Neural progenitor cell (in vitro differentiated cells): ENCODE measurements at regions not wholly inside any gene's neighbourhood (a gene's known extent, or its start where the extent isn't known, plus 50 kb on each side); places are given as distances from the start of the nearest gene placed in this dataset.

ENCODE experiments used
- DNase-seq: peaks from one replicate; pipeline ENCODE4 v3.0.0-alpha.2; 2016; ENCODE audit warnings: low spot score
- H2AFZ ChIP-seq: fragments of 200-600 bp; sonication (generic); replicated peaks from 2 replicates; pipeline ENCODE4 v1.6.1; 2016; ENCODE audit warnings: antibody characterized with exemption
- H3F3A ChIP-seq: fragments of 200-600 bp; sonication (generic); 2 replicates; pipeline ENCODE4 v1.6.1; 2016; ENCODE audit warnings: antibody characterized with exemption, low read depth
- H3K27ac ChIP-seq: fragments of 200-600 bp; sonication (generic); 2 replicates; pipeline ENCODE4 v1.5.1; 2016; ENCODE audit warnings: mild to moderate bottlenecking
- H3K27me3 ChIP-seq: fragments of 200-600 bp; sonication (generic); 2 replicates; pipeline ENCODE4 v1.6.1; 2016; ENCODE audit warnings: mild to moderate bottlenecking, moderate library complexity
- H3K36me3 ChIP-seq: fragments of 200-600 bp; sonication (generic); 2 replicates; pipeline ENCODE4 v1.5.1; 2016
- H3K4me1 ChIP-seq: fragments of 200-600 bp; sonication (generic); 2 replicates; pipeline ENCODE4 v1.6.1; 2016; ENCODE audit warnings: mixed run types
- H3K4me2 ChIP-seq: fragments of 200-600 bp; sonication (generic); 2 replicates; pipeline ENCODE4 v1.6.1; 2016
- H3K4me3 ChIP-seq: fragments of 200-600 bp; sonication (generic); 2 replicates; pipeline ENCODE4 v1.5.1; 2016
- H3K79me2 ChIP-seq: fragments of 200-600 bp; sonication (generic); 2 replicates; pipeline ENCODE4 v1.6.1; 2016; ENCODE audit warnings: low read depth
- H3K9ac ChIP-seq: fragments of 200-600 bp; sonication (generic); 2 replicates; pipeline ENCODE4 v1.6.1; 2016
- H3K9me3 ChIP-seq: fragments of 200-600 bp; sonication (generic); 2 replicates; pipeline ENCODE4 v1.5.1; 2016; ENCODE audit warnings: low read depth
- H4K20me1 ChIP-seq: fragments of 200-600 bp; sonication (generic); 2 replicates; pipeline ENCODE4 v1.6.1; 2016; ENCODE audit warnings: low read depth
- H3K27ac Mint-ChIP-seq: 3 replicates; pipeline ENCODE4 v1.8.0; 2021; ENCODE audit warnings: mixed read lengths
- H3K27me3 Mint-ChIP-seq: 2 replicates; pipeline ENCODE4 v1.8.0; 2022; ENCODE audit warnings: low read depth, mild to moderate bottlenecking, inconsistent platforms, moderate library complexity, mixed read lengths; ENCODE audit not compliant: insufficient read depth
- H3K36me3 Mint-ChIP-seq: 3 replicates; pipeline ENCODE4 v1.8.0; 2021; ENCODE audit warnings: mixed read lengths
- H3K4me1 Mint-ChIP-seq: 3 replicates; pipeline ENCODE4 v1.8.0; 2021; ENCODE audit warnings: mixed read lengths
- H3K4me3 Mint-ChIP-seq: 3 replicates; pipeline ENCODE4 v1.8.0; 2021; ENCODE audit warnings: mild to moderate bottlenecking, moderate library complexity, mixed read lengths
- H3K9me3 Mint-ChIP-seq: 3 replicates; pipeline ENCODE4 v1.8.0; 2020; ENCODE audit warnings: mixed read lengths
- CTCF ChIP-seq: fragments of 200-600 bp; sonication (generic); IDR thresholded peaks from 2 replicates; pipeline ENCODE4 v1.5.1; 2017; ENCODE audit warnings: antibody characterized with exemption, mild to moderate bottlenecking
- EZH2 ChIP-seq: fragments of 200-600 bp; sonication (generic); IDR thresholded peaks from 2 replicates; pipeline ENCODE4 v1.6.1; 2017; ENCODE audit warnings: antibody characterized with exemption, mild to moderate bottlenecking, moderate library complexity
- EZH2phosphoT487 ChIP-seq: fragments of 200-600 bp; sonication (generic); IDR thresholded peaks from 2 replicates; pipeline ENCODE4 v1.6.1; 2017; ENCODE audit warnings: antibody characterized with exemption

DNA sequence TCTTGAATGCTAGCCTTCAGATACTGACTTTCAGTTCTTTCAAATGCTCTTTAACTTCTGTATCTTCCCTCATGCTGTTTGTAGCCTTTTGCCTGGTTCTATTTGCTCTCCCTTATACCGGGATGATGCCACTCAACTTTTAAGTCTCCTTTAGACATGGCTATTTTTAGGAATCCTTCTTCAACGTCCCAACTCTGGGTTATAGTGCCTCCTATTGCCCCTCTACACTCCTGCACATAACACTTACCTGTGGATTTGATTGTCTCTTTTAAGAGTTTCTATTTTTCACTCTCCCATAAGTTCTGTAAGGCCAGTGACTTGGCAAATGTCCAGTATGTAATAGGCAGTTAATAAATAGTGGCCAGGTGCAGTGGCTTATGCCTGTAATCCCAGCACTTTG is 343.0 kb downstream of the KLF5 start:
- no peaks in the 10 kb centered on the region for H3K36me3 ChIP-seq
- peaks cover 12% of the 10 kb centered on the region for H3K4me1 ChIP-seq
- H3K79me2 ChIP-seq, result no peaks in the 10 kb centered on the region
- peaks cover 6% of the 10 kb centered on the region for H3F3A ChIP-seq
- H3K36me3 Mint-ChIP-seq, result no peaks in the 10 kb centered on the region
- no peak overlapping the region for H3K27ac Mint-ChIP-seq
- peaks cover under 1% of the 10 kb centered on the region for H3K4me1 Mint-ChIP-seq
- no peak overlapping the region for H3K9ac ChIP-seq
- no peak overlapping the region for H2AFZ ChIP-seq
- H3K4me2 ChIP-seq, result no peak overlapping the region
- H3K4me3 Mint-ChIP-seq, result no peak overlapping the region
- H3K27me3 ChIP-seq, result no peaks in the 10 kb centered on the region
- H3K9me3 Mint-ChIP-seq, result no peaks in the 10 kb centered on the region
- no peaks in the 10 kb centered on the region for H3K9me3 ChIP-seq
- no peaks in the 10 kb centered on the region for H4K20me1 ChIP-seq
- peak; percentile 41 for TF ChIP-seq CTCF
- TF ChIP-seq EZH2, result no peak
- no peak for TF ChIP-seq EZH2phosphoT487
- H3K27ac ChIP-seq, result no peak overlapping the region
- DNase-seq, result no peak
- H3K4me3 ChIP-seq, result no peak overlapping the region
- no peaks in the 10 kb centered on the region for H3K27me3 Mint-ChIP-seq

DNA sequence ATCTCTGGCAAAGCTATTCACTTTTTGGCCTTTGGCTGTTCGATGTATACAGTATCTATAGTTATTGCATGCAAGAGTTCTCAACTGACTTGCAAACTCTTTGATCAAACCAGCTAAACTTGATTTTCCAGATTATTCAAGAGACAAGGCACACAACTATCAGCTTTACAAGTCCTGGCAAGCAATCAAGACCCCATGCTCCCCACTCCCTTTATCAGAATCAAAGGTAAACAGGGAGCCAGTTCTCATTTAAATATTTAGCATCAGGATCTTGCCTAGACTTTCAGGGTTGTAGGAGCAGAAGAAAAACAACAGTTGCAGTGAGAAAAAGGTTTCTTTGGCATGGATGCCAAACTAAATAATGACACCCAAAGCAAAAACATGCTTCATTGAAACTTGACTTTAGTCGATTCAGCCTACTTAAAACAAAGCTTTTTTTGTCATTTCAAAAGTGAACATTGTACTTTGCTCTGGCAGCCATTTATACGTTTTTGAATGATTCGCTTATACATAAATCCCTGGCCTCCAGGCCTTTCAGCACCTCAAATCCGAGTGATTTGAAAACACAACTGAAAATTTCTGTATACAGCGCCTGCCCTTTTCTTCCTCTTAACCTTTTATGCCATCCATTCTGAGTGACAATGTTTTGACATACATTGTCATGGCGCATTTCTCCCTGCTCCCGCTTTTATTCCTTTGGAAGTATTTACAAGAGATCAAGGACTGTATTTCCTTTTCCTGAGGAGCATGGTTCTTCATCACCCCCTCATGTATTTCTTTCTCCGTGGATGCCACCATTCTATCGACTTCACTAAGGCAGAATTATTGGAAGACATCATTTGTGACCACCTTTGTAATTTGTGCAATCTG is 340.8 kb downstream of the KLF5 start:
- H3K4me2 ChIP-seq, result no peak overlapping the region
- no peaks in the 10 kb centered on the region for H4K20me1 ChIP-seq
- no peak overlapping the region for H2AFZ ChIP-seq
- H3K27ac Mint-ChIP-seq, result no peak overlapping the region
- H3K36me3 ChIP-seq, result no peaks in the 10 kb centered on the region
- peaks cover 7% of the 10 kb centered on the region for H3K4me1 Mint-ChIP-seq
- H3K9me3 ChIP-seq, result no peaks in the 10 kb centered on the region
- no peak overlapping the region for H3K27ac ChIP-seq
- no peak for DNase-seq
- H3K4me1 ChIP-seq, result peaks cover 22% of the 10 kb centered on the region
- no peaks in the 10 kb centered on the region for H3K9me3 Mint-ChIP-seq
- TF ChIP-seq EZH2 (no peak), CTCF (no peak), EZH2phosphoT487 (no peak)
- H3K27me3 ChIP-seq, result no peaks in the 10 kb centered on the region
- no peak overlapping the region for H3K4me3 ChIP-seq
- H3K9ac ChIP-seq, result no peak overlapping the region
- no peak overlapping the region for H3K4me3 Mint-ChIP-seq
- H3F3A ChIP-seq, result peaks cover 10% of the 10 kb centered on the region
- H3K79me2 ChIP-seq, result no peaks in the 10 kb centered on the region
- no peaks in the 10 kb centered on the region for H3K36me3 Mint-ChIP-seq
- H3K27me3 Mint-ChIP-seq, result no peaks in the 10 kb centered on the region

GRCh38 chr13:73397496-73398305 is 338.9 kb downstream of the KLF5 start:
- peaks cover 7% of the 10 kb centered on the region for H3K4me1 Mint-ChIP-seq
- no peak overlapping the region for H3K4me3 Mint-ChIP-seq
- Histone ChIP-seq H2AFZ (peak overlapping the region; percentile 72), H3K4me3 (no peak overlapping the region), H3K36me3 (no peaks in the 10 kb centered on the region), H3K79me2 (no peaks in the 10 kb centered on the region), H4K20me1 (no peaks in the 10 kb centered on the region), H3K9ac (no peak overlapping the region), H3K27me3 (no peaks in the 10 kb centered on the region), H3F3A (peaks cover 10% of the 10 kb centered on the region), H3K9me3 (no peaks in the 10 kb centered on the region), H3K4me1 (peaks cover 22% of the 10 kb centered on the region), H3K4me2 (peak overlapping the region; percentile 31), H3K27ac (no peak overlapping the region)
- H3K36me3 Mint-ChIP-seq, result no peaks in the 10 kb centered on the region
- no peak overlapping the region for H3K27ac Mint-ChIP-seq
- peak; percentile 9 for DNase-seq
- TF ChIP-seq EZH2phosphoT487 (no peak), EZH2 (no peak), CTCF (no peak)
- H3K9me3 Mint-ChIP-seq, result no peaks in the 10 kb centered on the region
- no peaks in the 10 kb centered on the region for H3K27me3 Mint-ChIP-seq
